ENCODE measurements at regions not wholly inside any gene's neighbourhood (a gene's known extent, or its start where the extent isn't known, plus 50 kb on each side); places are given as distances from the start of the nearest gene placed in this dataset.

GRCh38 chr20:48454671-48455490 lies 372.9 kb downstream of the PREX1 start:
- Histone ChIP-seq H3K4me3 (ENCODE audit: low read length in 3 of 3) (no peak overlapping the region), H3K27ac (ENCODE audit: low read depth in 2 of 2, low read length in 2 of 2) (no peak overlapping the region), H3K27me3 (ENCODE audit: control insufficient read depth, insufficient read depth, low read length) (peaks cover 2% of the 10 kb centered on the region), H3K4me1 (ENCODE audit: control insufficient read depth in 2 of 3, insufficient read depth in 2 of 3, low read depth in 1 of 3, low read length in 3 of 3) (no peaks in the 10 kb centered on the region), H3K9me3 (ENCODE audit: control insufficient read depth in 2 of 3, insufficient read depth in 1 of 3, low read length in 3 of 3) (no peaks in the 10 kb centered on the region), H3K36me3 (ENCODE audit: control insufficient read depth in 2 of 3, insufficient read depth in 3 of 3, low read length in 3 of 3) (no peaks in the 10 kb centered on the region), H3K9ac (ENCODE audit: low read length in 3 of 3) (no peak overlapping the region)
- no peak for FAIRE-seq
- intact Hi-C loops (cut with DNase I) = no loop called here
- no peak for TF ChIP-seq CTCF (IDR thresholded peaks at IDR 0.05; ENCODE audit: borderline replicate concordance, extremely low read depth, insufficient read depth)
- DNase-seq = no peak

- Histone ChIP-seq H3K36me3 (ENCODE audit: control insufficient read depth in 2 of 3, insufficient read depth in 3 of 3, low read length in 3 of 3) (no peaks in the 10 kb centered on the region), H3K27me3 (ENCODE audit: control insufficient read depth, insufficient read depth, low read length) (peaks cover 2% of the 10 kb centered on the region), H3K9me3 (ENCODE audit: control insufficient read depth in 2 of 3, insufficient read depth in 1 of 3, low read length in 3 of 3) (no peaks in the 10 kb centered on the region), H3K4me1 (ENCODE audit: control insufficient read depth in 2 of 3, insufficient read depth in 2 of 3, low read depth in 1 of 3, low read length in 3 of 3) (no peaks in the 10 kb centered on the region), H3K4me3 (ENCODE audit: low read length in 3 of 3) (no peak overlapping the region), H3K9ac (ENCODE audit: low read length in 3 of 3) (no peak overlapping the region), H3K27ac (ENCODE audit: low read depth in 2 of 2, low read length in 2 of 2) (no peak overlapping the region)
- intact Hi-C loops (cut with DNase I) = no loop called here
- DNase-seq = no peak
- no peak for FAIRE-seq
- no peak for TF ChIP-seq CTCF (IDR thresholded peaks at IDR 0.05; ENCODE audit: borderline replicate concordance, extremely low read depth, insufficient read depth)
Measured at GRCh38 chr20:48453477-48454093, 374.2 kb downstream of the PREX1 start.

- Histone ChIP-seq H3K9me3 (ENCODE audit: control insufficient read depth in 2 of 3, insufficient read depth in 1 of 3, low read length in 3 of 3) (no peaks in the 10 kb centered on the region), H3K4me1 (ENCODE audit: control insufficient read depth in 2 of 3, insufficient read depth in 2 of 3, low read depth in 1 of 3, low read length in 3 of 3) (no peaks in the 10 kb centered on the region), H3K27ac (ENCODE audit: low read depth in 2 of 2, low read length in 2 of 2) (no peak overlapping the region), H3K9ac (ENCODE audit: low read length in 3 of 3) (no peak overlapping the region), H3K27me3 (ENCODE audit: control insufficient read depth, insufficient read depth, low read length) (no peaks in the 10 kb centered on the region), H3K36me3 (ENCODE audit: control insufficient read depth in 2 of 3, insufficient read depth in 3 of 3, low read length in 3 of 3) (no peaks in the 10 kb centered on the region), H3K4me3 (ENCODE audit: low read length in 3 of 3) (no peak overlapping the region)
- intact Hi-C loops (cut with DNase I) = no loop called here
- DNase-seq (no peak), FAIRE-seq (no peak)
- TF ChIP-seq CTCF (IDR thresholded peaks at IDR 0.05; ENCODE audit: borderline replicate concordance, extremely low read depth, insufficient read depth) = no peak
Measured at GRCh38 chr20:48451401-48451800, 376.4 kb downstream of the PREX1 start.
